ENCODE measurements at regions not wholly inside any gene's neighbourhood (a gene's known extent, or its start where the extent isn't known, plus 50 kb on each side); places are given as distances from the start of the nearest gene placed in this dataset.
A peak's percentile ranks its signal among the peaks of the same experiment; 100 is the strongest.
"Not testable (repeated sequence)": the region's sequence is repeated elsewhere in the genome, so short reads cannot be mapped to it uniquely, and the experiment has no call there.

DNA sequence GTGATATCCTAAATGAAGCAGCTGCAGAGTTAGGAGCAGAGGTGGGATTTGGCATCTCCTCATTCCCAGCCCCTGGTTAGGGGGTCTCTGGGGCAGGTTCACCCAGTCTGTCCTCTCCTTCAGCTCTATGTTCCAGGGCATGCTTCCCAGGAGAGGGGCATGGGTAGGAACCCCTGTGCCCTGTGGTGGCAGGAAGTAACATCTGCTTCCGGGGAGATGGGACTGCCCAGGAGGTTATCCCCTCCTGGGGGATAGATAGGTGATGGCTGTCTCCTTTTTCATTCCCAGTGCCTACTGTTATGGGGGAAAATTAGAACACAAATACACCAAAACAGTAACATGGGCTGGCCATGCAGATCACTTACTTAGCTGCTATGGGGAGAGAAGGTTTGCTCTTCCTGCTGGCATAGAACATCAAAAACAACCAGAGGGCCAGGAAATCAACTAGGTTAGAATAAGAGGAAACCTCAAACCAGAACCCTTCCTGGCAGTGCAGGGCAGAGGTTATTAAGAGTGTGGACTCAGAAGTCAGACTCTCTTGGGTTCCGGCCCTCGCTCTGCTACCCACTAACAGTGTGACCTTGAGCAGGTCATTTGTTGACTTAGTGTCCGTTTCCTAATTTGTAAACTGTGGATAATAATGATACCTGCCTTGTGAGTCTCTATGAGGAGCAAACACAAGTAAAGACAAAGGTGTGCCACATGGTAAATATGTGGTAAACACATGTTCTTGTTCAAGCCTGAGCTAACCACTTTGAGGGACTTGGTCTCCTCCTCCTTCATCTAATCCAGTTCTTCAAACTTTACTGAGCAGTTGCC lies 157.8 kb upstream of the JUN start:
- no peak for DNase-seq

DNA sequence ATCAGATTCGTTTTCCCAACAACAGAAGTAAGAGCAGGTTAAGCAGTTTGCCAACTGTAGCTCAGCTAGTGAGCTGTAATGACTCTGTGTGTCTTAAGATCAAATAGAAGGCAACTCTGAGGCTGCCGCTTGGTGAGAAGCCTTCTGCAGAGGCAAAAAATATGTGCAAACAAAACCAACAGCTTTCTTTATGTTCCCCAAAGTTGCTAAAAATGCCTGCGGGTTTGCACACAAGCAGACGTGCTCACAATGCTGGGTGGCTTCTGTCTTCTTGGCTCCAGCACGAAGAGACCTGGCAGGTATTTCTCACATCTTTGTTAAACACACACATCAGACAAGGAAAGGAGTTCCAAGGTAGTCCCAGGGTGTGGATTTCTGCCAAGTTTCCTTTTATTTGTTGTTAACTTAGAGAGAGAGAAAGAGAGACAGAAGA lies 158.9 kb upstream of the JUN start:
- no peak for DNase-seq

DNA sequence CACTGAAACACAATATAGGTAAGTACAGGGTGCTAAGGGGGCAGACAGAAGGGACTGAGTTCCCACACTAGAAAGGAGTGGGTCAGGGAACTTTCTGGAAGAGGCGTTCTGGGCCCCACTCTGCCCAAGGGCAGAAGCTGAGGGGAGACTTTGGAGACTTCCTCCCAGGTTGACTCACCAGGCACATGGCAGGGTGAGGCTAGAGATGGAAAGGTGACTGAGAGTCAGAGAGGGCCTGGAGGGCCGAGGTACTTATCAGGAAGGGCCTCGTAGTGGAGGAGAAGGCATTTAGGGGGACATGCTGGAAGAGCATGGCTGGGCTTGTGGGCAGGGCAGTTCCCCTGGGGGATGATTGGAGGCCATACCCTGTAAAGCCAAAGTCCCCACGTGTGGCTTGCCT lies 159.9 kb upstream of the JUN start:
- DNase-seq = no peak

DNA sequence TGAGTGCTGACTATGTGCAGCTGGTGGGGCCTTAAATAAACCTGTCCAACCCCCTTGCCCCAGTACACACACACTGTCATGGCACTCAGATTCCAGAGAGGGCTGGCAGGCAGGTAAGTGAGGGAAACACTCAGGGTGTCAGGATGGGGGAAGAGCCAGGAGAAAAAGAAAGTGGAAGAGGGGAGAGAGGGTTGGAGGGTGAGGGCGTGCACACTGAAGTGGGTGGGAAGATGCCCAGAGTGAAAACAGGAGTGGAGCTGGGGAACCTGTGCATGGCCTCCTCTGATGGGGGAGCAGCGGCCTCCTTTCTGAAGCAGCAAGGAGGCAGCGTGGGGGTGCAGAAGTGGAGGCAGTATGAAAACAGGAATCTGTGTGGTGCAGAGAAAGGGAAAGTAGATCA lies 160.6 kb upstream of the JUN start:
- DNase-seq = no peak

- no peak for DNase-seq
These were observed 162.5 kb upstream of the JUN start for GRCh38 chr1:58946390-58946789.

- no peak for DNase-seq
These were observed 164.8 kb upstream of the JUN start for GRCh38 chr1:58948671-58949070.

DNA sequence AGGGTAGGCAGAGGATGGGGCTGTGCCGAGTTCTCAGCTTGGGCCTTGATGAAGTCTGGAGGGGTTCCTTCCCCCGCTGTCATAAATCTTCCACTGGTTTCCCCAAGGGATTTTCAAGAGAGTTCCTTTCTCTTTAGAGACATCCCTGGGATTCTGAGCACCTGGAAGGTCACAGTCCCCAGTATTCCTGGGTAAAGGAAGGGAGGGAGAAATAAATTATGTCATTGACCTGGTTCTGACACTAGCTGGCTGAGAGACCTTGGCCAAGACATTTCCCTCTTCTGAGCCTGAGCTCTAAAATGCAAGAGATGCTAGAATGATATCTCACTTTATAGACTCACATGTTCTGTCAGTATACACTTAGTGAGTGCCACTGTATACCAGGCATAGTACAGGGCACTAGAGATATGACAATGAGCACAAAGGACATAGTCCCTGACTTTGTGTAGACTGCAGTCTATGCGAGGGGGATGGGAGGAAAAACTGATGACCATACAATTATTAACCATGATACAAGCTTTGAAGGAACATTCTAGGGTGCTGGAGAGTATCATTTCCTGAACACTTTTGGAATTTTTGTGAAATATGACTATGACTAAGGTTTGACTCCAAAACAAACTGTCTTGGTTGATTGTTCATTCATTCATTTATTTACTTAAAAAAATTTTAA lies 165.8 kb upstream of the JUN start:
- no peak for DNase-seq

DNA sequence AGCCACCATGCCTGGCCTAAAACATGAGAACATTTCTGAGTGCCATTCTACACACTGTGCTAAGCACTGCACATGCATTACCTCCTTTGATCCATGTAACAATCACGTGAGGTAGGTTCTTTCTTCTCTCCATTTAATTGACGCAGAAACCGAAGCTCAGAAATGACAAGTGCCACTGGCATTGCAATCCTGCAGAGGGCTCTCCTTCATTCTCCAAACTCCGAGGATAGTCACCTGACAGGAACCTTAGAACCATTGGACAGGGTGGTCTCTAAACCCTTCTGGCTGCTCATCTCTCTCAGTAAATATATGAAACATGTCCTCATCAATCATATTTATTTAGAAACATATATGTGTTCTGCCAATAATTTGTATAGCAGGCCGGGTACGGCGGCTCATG lies 167.1 kb upstream of the JUN start:
- no peak for DNase-seq

DNA sequence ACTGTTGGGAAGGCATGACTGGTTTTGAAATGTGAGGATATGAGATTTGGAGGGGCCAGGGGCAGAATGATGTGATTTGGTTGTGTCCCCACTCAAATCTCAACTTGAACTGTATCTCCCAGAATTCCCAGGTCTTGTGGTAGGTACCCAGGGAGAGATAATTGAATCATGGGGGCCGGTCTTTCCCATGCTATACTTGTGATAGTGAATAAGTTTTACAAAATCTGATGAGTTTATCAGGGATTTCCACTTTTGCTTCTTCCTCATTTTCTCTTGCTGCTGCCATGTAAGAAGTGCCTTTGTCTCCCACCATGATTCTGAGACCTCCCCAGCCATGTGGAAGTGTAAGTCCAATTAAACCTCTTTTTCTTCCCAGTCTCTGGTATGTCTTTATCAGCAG lies 170.1 kb upstream of the JUN start:
- DNase-seq = not testable (repeated sequence)

- not testable (repeated sequence) for DNase-seq
These were observed 179.4 kb upstream of the JUN start for GRCh38 chr1:58963287-58963686.

DNA sequence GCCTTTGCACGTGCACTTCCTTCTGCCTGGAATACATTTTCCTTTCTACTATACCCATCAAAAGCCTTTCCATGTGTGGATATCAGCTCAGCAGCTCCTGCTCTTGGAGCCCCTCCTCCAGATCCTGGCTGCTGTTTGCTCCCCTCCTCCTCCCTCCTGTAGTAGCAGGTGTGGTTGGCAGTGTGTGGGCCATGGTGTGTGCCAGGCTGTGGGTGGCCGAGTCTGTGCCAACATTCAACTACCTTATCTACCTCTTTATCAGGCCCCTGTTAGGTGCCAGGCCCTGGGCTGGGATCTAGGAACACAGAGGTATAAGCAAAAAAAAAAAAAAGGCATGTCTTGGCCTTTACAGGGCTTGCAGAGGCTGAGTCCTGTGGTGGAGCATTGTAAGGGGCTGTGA lies 180.6 kb upstream of the JUN start:
- DNase-seq = no peak

GRCh38 chr1:58964880-58965279 lies 181.0 kb upstream of the JUN start:
- no peak for DNase-seq

- no peak for DNase-seq
These were observed 182.5 kb upstream of the JUN start for GRCh38 chr1:58966103-58966916.

DNA sequence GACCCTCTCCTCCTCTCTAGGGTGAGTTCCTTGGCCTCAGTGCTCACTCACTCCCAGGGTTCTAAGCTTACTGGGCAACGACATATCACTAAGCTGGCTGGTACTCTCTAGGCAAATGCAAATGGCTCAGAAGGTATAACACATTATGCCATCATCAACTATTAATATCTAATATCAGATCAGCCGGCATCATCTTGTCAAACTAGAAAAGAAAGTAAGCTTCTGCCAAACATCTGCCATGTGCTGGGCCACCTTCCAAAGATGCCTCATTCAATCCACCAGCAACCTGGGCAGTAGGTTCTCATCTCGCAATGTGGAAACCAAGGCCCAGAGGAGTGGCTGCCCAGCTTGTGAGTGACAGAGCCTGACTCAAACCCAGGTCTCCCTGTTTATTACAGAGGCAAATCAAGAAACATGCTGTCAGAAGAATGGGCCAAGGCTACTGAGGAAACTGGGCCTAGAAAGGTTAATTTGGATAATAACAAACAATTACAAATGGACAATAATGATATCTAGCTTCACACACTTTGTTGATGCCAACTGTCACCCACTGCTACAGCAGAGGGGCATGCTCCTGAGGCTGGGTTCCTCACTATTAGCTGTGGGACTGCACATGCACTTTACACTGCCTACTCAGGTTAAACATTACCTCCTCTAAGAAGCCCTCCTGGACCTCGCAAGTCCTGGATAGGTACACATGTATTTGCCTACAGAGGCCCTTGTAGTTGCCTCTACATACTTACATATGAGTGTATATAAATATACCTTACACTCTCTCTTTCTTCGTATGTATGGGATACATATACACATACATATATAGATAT lies 183.3 kb upstream of the JUN start:
- no peak for DNase-seq

- peak; percentile 78 for DNase-seq
These were observed 184.6 kb upstream of the JUN start for GRCh38 chr1:58968360-58968952.

- not testable (repeated sequence) for DNase-seq
These were observed 185.3 kb upstream of the JUN start for GRCh38 chr1:58969176-58969575.

DNA sequence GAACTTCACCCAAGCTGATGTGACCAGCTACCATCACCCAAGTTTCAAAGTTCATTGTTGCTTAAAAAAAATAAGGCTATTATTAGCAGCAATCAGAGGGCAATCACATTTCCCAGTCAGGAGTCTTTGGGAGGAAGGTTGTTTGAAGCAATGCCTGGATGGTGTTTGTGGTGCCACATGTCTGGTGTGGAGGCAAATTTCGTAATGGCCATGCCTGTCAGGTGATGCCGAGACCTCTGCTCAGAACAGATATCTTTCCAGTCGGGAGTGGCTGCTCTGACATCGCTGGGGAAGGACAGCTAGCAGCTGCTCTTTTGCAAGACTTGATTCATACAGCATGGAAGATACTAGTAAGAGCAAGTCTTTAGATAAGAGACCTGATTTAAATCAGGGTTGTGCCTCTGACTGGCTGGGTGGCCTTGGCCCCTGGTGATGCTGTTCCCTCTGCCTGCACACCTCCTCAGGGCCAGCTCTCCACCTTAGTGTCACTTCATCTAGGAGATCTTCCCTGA lies 187.8 kb upstream of the JUN start:
- no peak for DNase-seq

DNA sequence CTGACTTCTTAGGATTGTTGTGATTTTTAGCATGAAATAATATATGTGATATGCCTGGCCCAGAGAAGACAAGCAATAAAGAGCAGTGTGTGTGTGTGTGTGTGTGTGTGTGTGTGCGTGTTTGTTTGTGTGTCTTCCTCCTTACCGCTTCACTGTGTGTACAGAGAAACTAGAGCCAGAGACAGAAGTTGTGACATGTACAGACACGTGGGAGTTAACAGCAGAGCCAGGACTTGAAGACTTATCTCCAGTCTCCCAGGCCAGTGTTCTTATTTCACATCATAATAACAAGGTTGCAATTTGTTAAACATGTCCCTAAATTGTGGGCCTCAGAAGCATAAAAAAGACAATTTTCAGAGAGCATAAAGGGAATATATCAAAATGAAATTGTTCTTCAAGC lies 192.0 kb upstream of the JUN start:
- no peak for DNase-seq

- no peak for DNase-seq
These were observed 192.4 kb upstream of the JUN start for GRCh38 chr1:58976294-58976693.

DNA sequence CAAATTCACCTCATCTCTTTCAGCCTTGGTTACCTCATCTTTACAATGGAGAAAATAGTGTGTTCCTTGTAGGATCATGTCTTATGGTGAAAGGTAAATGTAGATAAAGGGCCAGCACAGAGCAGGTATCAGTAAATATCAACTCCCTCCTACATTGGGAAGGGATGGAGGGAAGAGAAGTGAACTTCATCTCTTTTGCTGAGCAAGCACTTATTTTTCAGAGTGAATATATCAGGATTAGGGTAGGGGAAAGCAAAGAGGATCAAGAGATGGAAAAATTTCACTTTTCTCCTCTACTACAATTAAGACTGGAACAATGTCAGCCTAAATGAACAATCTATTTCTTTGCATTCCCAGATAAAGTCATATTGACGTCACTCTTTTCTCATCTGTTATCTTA lies 193.8 kb upstream of the JUN start:
- DNase-seq = no peak

DNA sequence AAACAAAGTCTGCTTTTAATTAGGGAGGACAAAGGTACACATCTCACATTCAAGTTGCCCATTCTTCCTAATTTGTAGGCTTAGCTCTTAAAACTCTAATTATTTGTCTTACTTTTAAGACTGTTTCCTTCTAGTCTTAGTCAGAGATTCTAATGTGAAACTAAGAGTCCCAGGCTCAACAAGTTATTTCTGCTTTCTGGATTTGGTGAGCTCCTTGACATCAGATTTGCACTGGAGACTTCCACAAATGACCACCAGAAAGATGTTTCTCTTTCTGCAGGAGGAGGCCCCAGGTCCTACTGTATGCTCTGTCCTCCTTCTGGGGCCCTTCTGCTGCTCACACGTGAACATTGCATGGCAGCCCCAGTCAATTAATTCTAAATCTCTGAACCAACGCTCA lies 194.2 kb upstream of the JUN start:
- no peak for DNase-seq

- no peak for DNase-seq
These were observed 195.2 kb upstream of the JUN start for GRCh38 chr1:58979086-58979485.
